OCI-LY1 (cell line): ENCODE measurements at regions not wholly inside any gene's neighbourhood (a gene's known extent, or its start where the extent isn't known, plus 50 kb on each side); places are given as distances from the start of the nearest gene placed in this dataset.

Experiments
- EZH2 ChIP-seq: fragments of 200-600 bp; sonication (generic), shearing (Covaris generic); IDR thresholded peaks from 2 replicates; pipeline ENCODE4 v1.8.0; 2017; ENCODE audit warnings: borderline replicate concordance, mixed run types, mild to moderate bottlenecking, antibody characterized with exemption, low read length, moderate library complexity, mixed read lengths
- TF ChIP-seq, protein P1 (sequence below): fragments of 200-600 bp; sonication (generic), shearing (Covaris generic); IDR thresholded peaks from 2 replicates; pipeline ENCODE4 v1.5.1; 2017; ENCODE audit warnings: mild to moderate bottlenecking, antibody characterized with exemption, low read length, moderate library complexity, mixed read lengths

DNA sequence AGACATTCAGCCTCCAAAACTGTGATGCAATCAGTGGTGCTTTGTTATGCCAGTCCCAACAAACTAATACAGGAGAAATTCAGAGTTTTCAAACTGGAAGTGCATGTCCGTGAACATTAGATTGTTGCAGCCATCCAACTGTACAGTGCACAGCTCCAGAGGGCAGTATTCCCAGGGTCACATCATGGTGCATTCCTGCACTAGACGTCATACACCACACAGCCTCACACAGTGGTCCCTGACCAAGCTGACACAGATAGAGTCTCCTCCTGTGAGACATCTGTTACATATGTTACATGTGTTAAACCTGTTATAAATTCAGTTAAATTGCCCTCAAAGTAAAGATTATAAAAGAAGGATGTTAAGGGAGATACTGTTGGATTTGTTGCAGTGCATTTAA, 209.0 kb downstream of the LRRN1 start:
- TF ChIP-seq, protein P1, sequence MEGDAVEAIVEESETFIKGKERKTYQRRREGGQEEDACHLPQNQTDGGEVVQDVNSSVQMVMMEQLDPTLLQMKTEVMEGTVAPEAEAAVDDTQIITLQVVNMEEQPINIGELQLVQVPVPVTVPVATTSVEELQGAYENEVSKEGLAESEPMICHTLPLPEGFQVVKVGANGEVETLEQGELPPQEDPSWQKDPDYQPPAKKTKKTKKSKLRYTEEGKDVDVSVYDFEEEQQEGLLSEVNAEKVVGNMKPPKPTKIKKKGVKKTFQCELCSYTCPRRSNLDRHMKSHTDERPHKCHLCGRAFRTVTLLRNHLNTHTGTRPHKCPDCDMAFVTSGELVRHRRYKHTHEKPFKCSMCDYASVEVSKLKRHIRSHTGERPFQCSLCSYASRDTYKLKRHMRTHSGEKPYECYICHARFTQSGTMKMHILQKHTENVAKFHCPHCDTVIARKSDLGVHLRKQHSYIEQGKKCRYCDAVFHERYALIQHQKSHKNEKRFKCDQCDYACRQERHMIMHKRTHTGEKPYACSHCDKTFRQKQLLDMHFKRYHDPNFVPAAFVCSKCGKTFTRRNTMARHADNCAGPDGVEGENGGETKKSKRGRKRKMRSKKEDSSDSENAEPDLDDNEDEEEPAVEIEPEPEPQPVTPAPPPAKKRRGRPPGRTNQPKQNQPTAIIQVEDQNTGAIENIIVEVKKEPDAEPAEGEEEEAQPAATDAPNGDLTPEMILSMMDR, result no peak
- no peak for TF ChIP-seq EZH2
